PC-9 (cell line): ENCODE measurements at regions not wholly inside any gene's neighbourhood (a gene's known extent, or its start where the extent isn't known, plus 50 kb on each side); places are given as distances from the start of the nearest gene placed in this dataset.

ENCODE experiments used
- CTCF ChIP-seq: fragments of 200-600 bp; sonication (generic); conservative IDR thresholded peaks from 2 replicates; pipeline ENCODE4 v1.6.1; 2017; ENCODE audit warnings: mixed run types, antibody characterized with exemption, mild to moderate bottlenecking, moderate library complexity
- EZH2 ChIP-seq: fragments of 200-600 bp; sonication (generic); IDR thresholded peaks from 2 replicates; pipeline ENCODE4 v1.8.0; 2017; ENCODE audit warnings: antibody characterized with exemption, low read depth

DNA sequence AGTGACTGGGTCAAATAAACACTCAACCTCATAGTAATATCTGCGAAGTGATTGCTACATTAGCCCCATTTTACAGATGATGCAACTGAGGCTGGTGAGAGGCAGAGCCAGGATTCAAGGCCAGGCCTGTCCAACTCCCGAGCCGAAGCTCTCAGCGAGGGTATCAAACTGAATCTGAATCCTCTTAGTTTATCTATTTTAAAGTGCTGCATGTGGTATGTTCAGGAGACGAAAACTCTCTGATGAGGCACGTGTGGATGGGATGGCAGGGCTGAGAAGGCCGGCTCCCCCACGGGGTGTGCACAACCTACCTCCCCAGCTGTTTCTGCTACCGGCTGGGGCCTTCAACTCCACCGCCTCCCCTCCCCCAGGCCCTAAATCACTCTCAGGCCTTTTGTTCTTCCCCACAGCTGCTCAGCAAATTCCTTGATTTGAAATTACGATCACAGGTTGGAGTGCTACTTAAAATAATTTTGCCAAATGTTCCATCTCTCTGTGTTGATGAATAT lies 171.8 kb downstream of the TOMM20 start:
- TF ChIP-seq CTCF (no peak), EZH2 (no peak)
